Keratinocyte (primary cell): ENCODE measurements at regions not wholly inside any gene's neighbourhood (a gene's known extent, or its start where the extent isn't known, plus 50 kb on each side); places are given as distances from the start of the nearest gene placed in this dataset.

Source experiments
- DNase-seq: peaks from one replicate; pipeline ENCODE4 v3.0.0-alpha.2; 2011; ENCODE audit warnings: low read depth, missing footprints, low spot score
- FAIRE-seq: peaks from 2 replicates; lab custom pipeline; 2011; peaks lifted over from hg19 to GRCh38; lab: Jason Lieb, UNC
- H2AFZ ChIP-seq: 2 replicates; pipeline ENCODE4 v1.6.0; 2012; ENCODE audit warnings: low read length, control low read depth, inconsistent platforms; ENCODE audit not compliant: control insufficient read depth
- H3K27ac ChIP-seq: 2 replicates; pipeline ENCODE4 v1.5.1; 2011; ENCODE audit warnings: low read length; ENCODE audit not compliant: control insufficient read depth, insufficient read depth
- H3K27me3 ChIP-seq: 3 replicates; pipeline ENCODE4 v1.6.0; 2011; ENCODE audit warnings: low read length; ENCODE audit not compliant: control insufficient read depth, insufficient read depth; ENCODE audit errors: extremely low read depth
- H3K36me3 ChIP-seq, 2 experiments: 2 replicates in 1 of 2; 3 replicates in 1 of 2; pipeline ENCODE4 v1.5.1; 2011; ENCODE audit warnings: low read length in 2 of 2, mild to moderate bottlenecking in 1 of 2; ENCODE audit not compliant: control insufficient read depth in 2 of 2, insufficient read depth in 2 of 2; ENCODE audit errors: extremely low read depth in 1 of 2
- H3K4me1 ChIP-seq: 3 replicates; pipeline ENCODE4 v1.5.1; 2011; ENCODE audit warnings: low read length; ENCODE audit not compliant: control insufficient read depth, insufficient read depth; ENCODE audit errors: extremely low read depth
- H3K4me2 ChIP-seq: 3 replicates; pipeline ENCODE4 v1.6.0; 2011; ENCODE audit warnings: low read depth, low read length; ENCODE audit not compliant: control insufficient read depth, insufficient read depth; ENCODE audit errors: extremely low read depth
- H3K4me3 ChIP-seq, 3 experiments: fragments of 200-600 bp in 1 of 3; sonication (generic) in 1 of 3; 2 replicates in 2 of 3; 3 replicates in 1 of 3; pipeline ENCODE4 v1.5.1; 2011 to 2016; ENCODE audit warnings: low read length in 3 of 3, mild to moderate bottlenecking in 3 of 3, control low read depth in 2 of 3, inconsistent platforms in 1 of 3, low read depth in 1 of 3, mixed read lengths in 1 of 3, mixed run types in 1 of 3, moderate library complexity in 1 of 3; ENCODE audit not compliant: control insufficient read depth in 2 of 3, insufficient read depth in 2 of 3; ENCODE audit errors: extremely low read depth in 1 of 3
- H3K79me2 ChIP-seq: 2 replicates; pipeline ENCODE4 v1.6.0; 2012; ENCODE audit warnings: low read length; ENCODE audit not compliant: control insufficient read depth, insufficient read depth
- H3K9ac ChIP-seq: 3 replicates; pipeline ENCODE4 v1.6.0; 2011; ENCODE audit warnings: low read length; ENCODE audit not compliant: control insufficient read depth, insufficient read depth; ENCODE audit errors: extremely low read depth
- H3K9me1 ChIP-seq: 3 replicates; pipeline ENCODE4 v1.6.0; 2011; ENCODE audit warnings: low read length; ENCODE audit not compliant: control insufficient read depth, insufficient read depth; ENCODE audit errors: extremely low read depth
- H3K9me3 ChIP-seq: 2 replicates; pipeline ENCODE4 v1.5.1; 2012; ENCODE audit warnings: low read depth, low read length; ENCODE audit not compliant: control insufficient read depth
- H4K20me1 ChIP-seq: 3 replicates; pipeline ENCODE4 v1.6.0; 2011; ENCODE audit warnings: low read length; ENCODE audit not compliant: control insufficient read depth, insufficient read depth; ENCODE audit errors: extremely low read depth
- EZH2 ChIP-seq: IDR thresholded peaks from one replicate; pipeline ENCODE4 v1.6.1; 2012; ENCODE audit warnings: inconsistent platforms, mild to moderate bottlenecking, low read length, moderate library complexity
- dilution Hi-C: fragments of 300-500 bp; cut with MboI; formaldehyde crosslinking; loops from one replicate; pipeline ENCODE4 v1.7.0; 2020; ENCODE audit warnings: low sequenced_read_pairs; ENCODE audit not compliant: extremely low pct_ligation_motif_present
- TF ChIP-seq, protein P1 (sequence below), 3 experiments: IDR thresholded peaks in 1 of 3; conservative IDR thresholded peaks in 1 of 3; optimal IDR thresholded peaks in 1 of 3; 2 replicates in 2 of 3; 3 replicates in 1 of 3; pipeline versions ENCODE3 to v1.5.1; 2011; ENCODE audit warnings: low read length in 3 of 3, mild to moderate bottlenecking in 3 of 3, moderate library complexity in 2 of 3, control low read depth in 1 of 3, inconsistent platforms in 1 of 3; ENCODE audit not compliant: insufficient read depth in 2 of 3; ENCODE audit errors: extremely low read depth in 1 of 3

DNA sequence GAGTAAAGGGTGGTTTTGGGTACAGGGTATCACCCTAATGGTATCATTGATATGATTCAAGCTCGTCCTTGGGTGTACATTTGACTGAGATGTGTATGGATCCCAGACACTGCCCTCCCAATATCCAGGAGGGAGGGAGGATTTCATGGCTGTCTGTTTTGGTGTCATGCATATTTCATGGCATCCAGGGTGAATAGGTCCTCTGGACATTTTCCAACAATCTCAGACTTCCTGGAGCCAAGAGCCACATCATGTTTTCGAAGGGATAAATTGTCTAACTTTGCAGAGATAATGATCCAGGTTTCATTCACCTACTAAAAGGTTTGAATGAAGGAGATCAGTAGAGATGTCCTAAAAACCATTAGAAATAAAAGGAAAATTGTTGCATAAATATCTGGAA, 431.9 kb downstream of the SHISA9 start:
- H2AFZ ChIP-seq: no peak overlapping the region
- no peak overlapping the region for H3K9ac ChIP-seq
- dilution Hi-C loops: no loop called here
- H3K4me2 ChIP-seq: no peak overlapping the region
- FAIRE-seq (no peak), DNase-seq (no peak)
- H3K9me3 ChIP-seq: no peaks in the 10 kb centered on the region
- H3K36me3 ChIP-seq: no peaks in the 10 kb centered on the region
- TF ChIP-seq EZH2: no peak
- TF ChIP-seq, protein P1, sequence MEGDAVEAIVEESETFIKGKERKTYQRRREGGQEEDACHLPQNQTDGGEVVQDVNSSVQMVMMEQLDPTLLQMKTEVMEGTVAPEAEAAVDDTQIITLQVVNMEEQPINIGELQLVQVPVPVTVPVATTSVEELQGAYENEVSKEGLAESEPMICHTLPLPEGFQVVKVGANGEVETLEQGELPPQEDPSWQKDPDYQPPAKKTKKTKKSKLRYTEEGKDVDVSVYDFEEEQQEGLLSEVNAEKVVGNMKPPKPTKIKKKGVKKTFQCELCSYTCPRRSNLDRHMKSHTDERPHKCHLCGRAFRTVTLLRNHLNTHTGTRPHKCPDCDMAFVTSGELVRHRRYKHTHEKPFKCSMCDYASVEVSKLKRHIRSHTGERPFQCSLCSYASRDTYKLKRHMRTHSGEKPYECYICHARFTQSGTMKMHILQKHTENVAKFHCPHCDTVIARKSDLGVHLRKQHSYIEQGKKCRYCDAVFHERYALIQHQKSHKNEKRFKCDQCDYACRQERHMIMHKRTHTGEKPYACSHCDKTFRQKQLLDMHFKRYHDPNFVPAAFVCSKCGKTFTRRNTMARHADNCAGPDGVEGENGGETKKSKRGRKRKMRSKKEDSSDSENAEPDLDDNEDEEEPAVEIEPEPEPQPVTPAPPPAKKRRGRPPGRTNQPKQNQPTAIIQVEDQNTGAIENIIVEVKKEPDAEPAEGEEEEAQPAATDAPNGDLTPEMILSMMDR (optimal IDR thresholded peaks at IDR 0.05 in 1 of 3, IDR thresholded peaks at IDR 0.05 in 1 of 3, conservative IDR thresholded peaks at IDR 0.05 in 1 of 3; ENCODE audit: extremely low read depth in 1 of 3, insufficient read depth in 2 of 3, low read length in 3 of 3): no peak
- H3K27me3 ChIP-seq: no peaks in the 10 kb centered on the region
- H3K4me3 ChIP-seq: no peak overlapping the region
- no peaks in the 10 kb centered on the region for H3K9me1 ChIP-seq
- H3K4me1 ChIP-seq: no peaks in the 10 kb centered on the region
- H3K79me2 ChIP-seq: no peaks in the 10 kb centered on the region
- no peaks in the 10 kb centered on the region for H4K20me1 ChIP-seq
- H3K27ac ChIP-seq: no peak overlapping the region

DNA sequence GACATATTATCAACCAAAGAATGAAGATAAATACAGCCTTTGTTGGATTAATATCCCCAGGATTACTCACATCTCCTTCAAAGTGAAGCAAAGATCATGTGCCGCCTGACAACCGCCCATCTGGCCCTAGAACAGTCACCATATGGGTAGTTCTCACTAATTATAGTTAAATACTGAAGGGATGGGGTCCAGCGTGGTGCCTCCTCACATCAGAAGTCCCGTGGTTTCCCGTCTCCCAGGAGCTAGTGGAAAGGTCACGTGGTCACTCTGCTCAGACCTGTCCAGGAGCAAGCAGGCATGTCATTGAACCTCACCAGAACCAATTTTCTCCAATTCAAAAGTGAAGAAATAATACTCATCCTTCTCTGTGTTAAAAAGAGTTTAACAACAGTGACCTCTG, 434.5 kb downstream of the SHISA9 start:
- no peaks in the 10 kb centered on the region for H4K20me1 ChIP-seq
- TF ChIP-seq EZH2: no peak
- TF ChIP-seq, protein P1 (optimal IDR thresholded peaks at IDR 0.05 in 1 of 3, IDR thresholded peaks at IDR 0.05 in 1 of 3, conservative IDR thresholded peaks at IDR 0.05 in 1 of 3; ENCODE audit: extremely low read depth in 1 of 3, insufficient read depth in 2 of 3, low read length in 3 of 3): no peak
- H3K79me2 ChIP-seq: no peaks in the 10 kb centered on the region
- H3K27me3 ChIP-seq: no peaks in the 10 kb centered on the region
- H3K4me1 ChIP-seq: no peaks in the 10 kb centered on the region
- dilution Hi-C loops: no loop called here
- H3K9me1 ChIP-seq: no peaks in the 10 kb centered on the region
- no peaks in the 10 kb centered on the region for H3K36me3 ChIP-seq
- H3K4me2 ChIP-seq: no peak overlapping the region
- no peak overlapping the region for H2AFZ ChIP-seq
- H3K4me3 ChIP-seq: no peak overlapping the region
- DNase-seq: no peak
- H3K9ac ChIP-seq: no peak overlapping the region
- no peak overlapping the region for H3K27ac ChIP-seq
- no peaks in the 10 kb centered on the region for H3K9me3 ChIP-seq
- no peak for FAIRE-seq
